Colonic mucosa (tissue), 4 donors: ENCODE measurements at regions not wholly inside any gene's neighbourhood (a gene's known extent, or its start where the extent isn't known, plus 50 kb on each side); places are given as distances from the start of the nearest gene placed in this dataset.

ENCODE experiments used
- DNase-seq: peaks from one replicate; pipeline ENCODE4 v3.0.0-alpha.2; 2020
- H3K27ac ChIP-seq: fragments of 200-600 bp; one replicate; pipeline ENCODE4 v1.8.0; 2021
- H3K27me3 ChIP-seq: fragments of 200-600 bp; one replicate; pipeline ENCODE4 v1.8.0; 2021
- H3K36me3 ChIP-seq: fragments of 200-600 bp; one replicate; pipeline ENCODE4 v1.8.0; 2021
- H3K4me1 ChIP-seq: fragments of 200-600 bp; one replicate; pipeline ENCODE4 v1.8.0; 2021; ENCODE audit warnings: mild to moderate bottlenecking
- H3K4me3 ChIP-seq: fragments of 200-600 bp; one replicate; pipeline ENCODE4 v1.8.0; 2021
- H3K9ac ChIP-seq, 2 donors: one replicate each; pipeline ENCODE4 v1.7.0; 2013; ENCODE audit warnings: control low read depth in 2 of 2, low read depth in 2 of 2, low read length in 2 of 2
- H3K9me3 ChIP-seq: fragments of 200-600 bp; one replicate; pipeline ENCODE4 v1.8.0; 2021
- intact Hi-C: fragments of 100-400 bp; cut with DNase I; formaldehyde crosslinking; loops from one replicate; pipeline ENCODE4 v1.14.1; 2022
- TF ChIP-seq, protein P1 (sequence below): fragments of 200-600 bp; IDR thresholded peaks from one replicate; pipeline ENCODE4 v1.8.0; 2022; ENCODE audit warnings: antibody characterized with exemption, mild to moderate bottlenecking
- donor health status: healthy.
- donor health status: DM: no; HTN: no; CAD: no.
- donor health status: DM: no; HTN: no; CAD: no.

DNA sequence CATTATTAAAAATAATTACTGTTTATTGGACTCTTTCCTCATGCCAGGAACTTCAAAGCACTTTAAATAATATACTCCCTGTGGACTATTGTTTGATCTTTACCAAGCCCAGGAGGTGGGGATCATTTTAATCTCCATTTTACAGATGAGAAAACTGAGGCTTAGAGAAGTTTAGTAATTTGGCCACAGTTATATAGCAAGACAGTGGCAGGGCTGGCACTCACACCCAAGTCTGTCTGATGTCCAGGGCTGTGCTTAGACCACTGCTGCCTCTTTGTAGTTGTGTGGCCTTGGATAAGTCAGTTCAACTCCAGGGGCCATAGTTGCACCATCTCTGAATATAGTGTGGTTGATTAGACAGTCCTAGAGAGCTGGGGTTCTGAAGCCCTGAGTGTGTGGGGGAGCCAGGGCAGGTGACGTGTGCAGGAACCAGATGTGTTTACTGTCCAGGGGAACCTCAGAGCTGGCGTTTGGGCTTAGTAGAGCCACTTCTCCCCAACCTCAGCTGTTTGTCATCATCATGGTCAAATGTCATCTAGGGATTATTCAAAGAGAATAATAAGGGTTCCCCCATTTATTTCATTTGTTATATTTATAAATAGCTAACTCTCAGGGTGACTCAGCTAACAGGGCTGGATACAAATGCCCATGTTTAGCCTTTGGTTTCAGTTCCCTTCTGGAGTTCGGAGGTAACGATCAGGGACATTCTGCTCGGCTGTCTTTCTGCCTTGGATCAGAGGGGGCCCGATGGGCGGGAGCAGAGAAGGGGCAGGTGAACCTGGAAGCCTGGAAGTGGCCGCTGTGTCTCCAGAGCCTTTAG is 68.0 kb downstream of the BOLA3 start:
- H3K9me3 ChIP-seq: no peaks in the 10 kb centered on the region
- TF ChIP-seq, protein P1, sequence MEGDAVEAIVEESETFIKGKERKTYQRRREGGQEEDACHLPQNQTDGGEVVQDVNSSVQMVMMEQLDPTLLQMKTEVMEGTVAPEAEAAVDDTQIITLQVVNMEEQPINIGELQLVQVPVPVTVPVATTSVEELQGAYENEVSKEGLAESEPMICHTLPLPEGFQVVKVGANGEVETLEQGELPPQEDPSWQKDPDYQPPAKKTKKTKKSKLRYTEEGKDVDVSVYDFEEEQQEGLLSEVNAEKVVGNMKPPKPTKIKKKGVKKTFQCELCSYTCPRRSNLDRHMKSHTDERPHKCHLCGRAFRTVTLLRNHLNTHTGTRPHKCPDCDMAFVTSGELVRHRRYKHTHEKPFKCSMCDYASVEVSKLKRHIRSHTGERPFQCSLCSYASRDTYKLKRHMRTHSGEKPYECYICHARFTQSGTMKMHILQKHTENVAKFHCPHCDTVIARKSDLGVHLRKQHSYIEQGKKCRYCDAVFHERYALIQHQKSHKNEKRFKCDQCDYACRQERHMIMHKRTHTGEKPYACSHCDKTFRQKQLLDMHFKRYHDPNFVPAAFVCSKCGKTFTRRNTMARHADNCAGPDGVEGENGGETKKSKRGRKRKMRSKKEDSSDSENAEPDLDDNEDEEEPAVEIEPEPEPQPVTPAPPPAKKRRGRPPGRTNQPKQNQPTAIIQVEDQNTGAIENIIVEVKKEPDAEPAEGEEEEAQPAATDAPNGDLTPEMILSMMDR: no peak
- no peaks in the 10 kb centered on the region for H3K36me3 ChIP-seq
- DNase-seq: no peak
- no peaks in the 10 kb centered on the region for H3K4me1 ChIP-seq
- H3K9ac ChIP-seq: no peak overlapping the region
- H3K4me3 ChIP-seq: no peak overlapping the region
- H3K27ac ChIP-seq: no peak overlapping the region
- no peaks in the 10 kb centered on the region for H3K27me3 ChIP-seq
- intact Hi-C loops: loop anchor here (10.0 kb wide), 1 partner anchor 255 kb away; the partner anchor contains the start of gene STAMBP

DNA sequence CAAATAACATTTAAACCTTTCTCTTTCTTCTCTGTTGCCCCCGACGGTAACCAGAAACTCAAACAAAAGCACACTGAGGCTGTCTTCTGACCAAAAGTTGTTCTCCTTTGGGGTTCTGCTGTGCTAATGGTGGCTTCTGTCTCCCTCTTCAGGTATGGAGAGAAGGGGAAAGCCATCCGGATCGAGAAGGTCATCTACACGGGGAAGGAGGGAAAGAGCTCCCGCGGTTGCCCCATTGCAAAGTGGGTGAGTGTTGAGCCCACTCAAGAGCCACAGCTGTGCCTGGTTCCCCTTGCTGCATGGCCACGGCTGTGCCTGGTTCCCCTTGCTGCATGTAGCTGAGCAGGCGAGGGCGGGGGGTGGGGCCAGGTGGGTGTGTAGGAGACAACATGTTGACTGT is 67.4 kb downstream of the BOLA3 start:
- no peak overlapping the region for H3K4me3 ChIP-seq
- H3K9me3 ChIP-seq: no peaks in the 10 kb centered on the region
- no peaks in the 10 kb centered on the region for H3K27me3 ChIP-seq
- H3K4me1 ChIP-seq: no peaks in the 10 kb centered on the region
- no peak overlapping the region for H3K9ac ChIP-seq
- H3K27ac ChIP-seq: no peak overlapping the region
- no peak for DNase-seq
- TF ChIP-seq, protein P1: no peak
- no peaks in the 10 kb centered on the region for H3K36me3 ChIP-seq
- intact Hi-C loops: loop anchor here (10.0 kb wide), 1 partner anchor 256 kb away; the partner anchor contains the start of gene STAMBP

DNA sequence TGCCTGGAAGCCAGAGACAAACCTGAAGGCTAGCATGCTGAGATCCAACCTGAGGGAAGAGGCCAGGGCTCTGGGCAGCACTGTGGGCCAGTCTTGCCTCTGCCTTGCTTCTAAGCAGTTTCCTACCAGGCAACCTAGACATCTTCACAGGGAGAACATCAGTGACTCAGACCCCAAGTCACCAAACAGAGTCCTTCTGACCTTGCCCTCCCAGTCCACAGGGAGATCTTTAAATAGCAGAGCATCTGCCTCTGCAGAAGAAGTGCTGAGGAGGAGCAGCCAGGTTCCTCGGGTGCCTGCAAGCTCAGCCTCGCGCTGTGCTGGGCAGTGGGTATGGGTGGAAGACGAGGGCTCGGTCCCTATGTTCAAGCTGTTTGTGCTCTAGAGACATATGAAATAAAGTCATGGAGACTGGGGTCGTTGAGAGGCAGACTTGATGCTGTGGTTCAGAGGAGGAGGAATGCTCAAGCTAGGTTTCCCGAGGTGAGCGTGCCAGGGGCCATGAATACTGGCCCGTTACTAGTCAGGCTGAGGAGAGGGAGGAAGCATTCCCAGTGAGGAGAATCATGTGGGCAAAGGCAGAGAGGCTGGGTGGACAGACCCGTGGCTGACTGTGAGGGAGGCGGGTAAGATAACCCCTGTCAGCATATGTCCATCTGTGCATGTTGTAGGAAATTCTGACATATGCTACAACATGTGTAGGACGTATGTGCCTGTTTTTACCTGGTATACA is 66.5 kb downstream of the BOLA3 start:
- no peaks in the 10 kb centered on the region for H3K27me3 ChIP-seq
- H3K27ac ChIP-seq: no peak overlapping the region
- no peak overlapping the region for H3K4me3 ChIP-seq
- no peaks in the 10 kb centered on the region for H3K4me1 ChIP-seq
- H3K9ac ChIP-seq: no peak overlapping the region
- no peaks in the 10 kb centered on the region for H3K36me3 ChIP-seq
- no peaks in the 10 kb centered on the region for H3K9me3 ChIP-seq
- TF ChIP-seq, protein P1: no peak
- no peak for DNase-seq
- intact Hi-C loops: loop anchor here (10.0 kb wide), 1 partner anchor 256 kb away; the partner anchor contains the start of gene STAMBP

DNA sequence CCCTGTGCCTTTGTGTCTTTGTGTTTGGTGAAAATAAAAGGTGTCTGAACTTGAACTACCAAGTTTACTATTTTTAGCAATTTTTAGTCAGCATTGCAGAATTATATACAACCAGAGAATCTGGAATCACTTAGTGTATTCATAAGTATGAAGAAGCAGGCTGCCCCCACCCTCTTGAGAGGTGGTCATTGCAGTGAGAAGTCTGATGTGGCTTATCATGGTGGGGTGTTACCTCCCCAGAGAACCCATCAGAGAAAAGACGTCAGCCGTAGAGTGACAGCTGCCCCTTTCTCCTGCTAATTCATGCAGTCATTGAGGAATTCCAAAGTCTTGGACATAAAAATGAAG is 66.0 kb downstream of the BOLA3 start:
- intact Hi-C loops: loop anchor here (10.0 kb wide), 1 partner anchor 257 kb away; the partner anchor contains the start of gene STAMBP
- H3K27me3 ChIP-seq: no peaks in the 10 kb centered on the region
- DNase-seq: no peak
- no peaks in the 10 kb centered on the region for H3K36me3 ChIP-seq
- no peaks in the 10 kb centered on the region for H3K9me3 ChIP-seq
- H3K4me1 ChIP-seq: no peaks in the 10 kb centered on the region
- no peak overlapping the region for H3K4me3 ChIP-seq
- H3K9ac ChIP-seq: no peak overlapping the region
- TF ChIP-seq, protein P1: no peak
- H3K27ac ChIP-seq: no peak overlapping the region

DNA sequence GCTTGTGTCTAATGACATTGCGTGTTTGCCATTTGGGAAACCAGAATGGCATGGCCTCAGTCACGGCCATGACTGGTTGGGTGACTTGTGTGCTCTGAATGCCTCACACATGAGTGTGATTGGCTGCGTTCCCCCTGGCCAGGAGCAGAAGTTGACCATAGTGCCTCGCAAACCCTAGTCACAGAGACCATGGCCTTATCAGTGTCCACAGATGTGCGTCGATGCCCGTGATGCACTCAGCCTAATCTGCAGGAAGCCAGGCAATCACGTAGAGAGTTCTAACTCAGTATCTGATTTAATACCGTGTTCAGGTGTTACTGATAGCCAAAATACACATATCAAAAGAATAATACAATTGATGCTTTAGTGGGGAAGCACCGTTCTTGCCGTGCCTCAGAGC is 64.0 kb downstream of the BOLA3 start:
- Histone ChIP-seq H3K9ac (no peak overlapping the region), H3K9me3 (no peaks in the 10 kb centered on the region), H3K4me3 (no peak overlapping the region), H3K27ac (no peak overlapping the region), H3K36me3 (no peaks in the 10 kb centered on the region), H3K4me1 (no peaks in the 10 kb centered on the region), H3K27me3 (no peaks in the 10 kb centered on the region)
- TF ChIP-seq, protein P1: no peak
- intact Hi-C loops: loop anchor here (10.0 kb wide), 1 partner anchor 259 kb away; the partner anchor contains the start of gene STAMBP
- DNase-seq: no peak
